ENCODE measurements at regions not wholly inside any gene's neighbourhood (a gene's known extent, or its start where the extent isn't known, plus 50 kb on each side); places are given as distances from the start of the nearest gene placed in this dataset.

- no peaks in the 10 kb centered on the region for H3K23me2 ChIP-seq (ENCODE audit: insufficient read length, low read depth, low read length, poor library complexity, severe bottlenecking)
- H3K9ac ChIP-seq (ENCODE audit: extremely low read depth, insufficient read length, low read length), result no peak overlapping the region
- H4K8ac ChIP-seq (replicated peaks; ENCODE audit: insufficient read length, low read depth, low read length), result no peak overlapping the region
- H2AFZ ChIP-seq (ENCODE audit: low read length), result no peak overlapping the region
- Mint-ChIP-seq H3K36me3 (ENCODE audit: insufficient read depth in 1 of 3, low read depth in 3 of 3) (no peaks in the 10 kb centered on the region), H3K4me1 (0 out of 4 replicates have a peak, but pooled peaks cover 0 to 2% of the 10 kb centered on the region in 2 experiments), H3K4me3 (no peak overlapping the region), H3K27me3 (ENCODE audit: low read depth) (no peaks in the 10 kb centered on the region), H3K9me3 (no peaks in the 10 kb centered on the region), H3K27ac (no peak overlapping the region)
- no peak overlapping the region for H3K4me2 ChIP-seq (ENCODE audit: insufficient read depth, insufficient read length, low read length)
- H3K18ac ChIP-seq (ENCODE audit: insufficient read length, low read depth, low read length), result no peak overlapping the region
- H2BK20ac ChIP-seq (ENCODE audit: low read depth, low read length, poor library complexity, severe bottlenecking), result no peak overlapping the region
- H2BK12ac ChIP-seq (ENCODE audit: insufficient read length, low read depth, low read length), result no peak overlapping the region
- WGBS (ENCODE audit: extremely low coverage, insufficient read length, low lambda C conversion rate), result no CpG with 5 or more reads among the region's 2 CpGs
- H3K4me1 ChIP-seq (ENCODE audit: insufficient read depth, low read length), result no peaks in the 10 kb centered on the region
- no peaks in the 10 kb centered on the region for H3K9me3 ChIP-seq (ENCODE audit: control insufficient read depth, low read depth, low read length)
- H4K91ac ChIP-seq (ENCODE audit: insufficient read length, low read depth, low read length), result no peak overlapping the region
- no peaks in the 10 kb centered on the region for H3K27me3 ChIP-seq (ENCODE audit: insufficient read depth, low read length)
- no peaks in the 10 kb centered on the region for H4K20me1 ChIP-seq (ENCODE audit: control insufficient read depth, insufficient read depth, insufficient read length)
- no peaks in the 10 kb centered on the region for H3K79me1 ChIP-seq (ENCODE audit: insufficient read depth, low read depth, low read length, poor library complexity, severe bottlenecking)
- no peak overlapping the region for H2BK5ac ChIP-seq (ENCODE audit: insufficient read length, low read length)
- H4K5ac ChIP-seq (ENCODE audit: insufficient read length, low read depth, low read length), result no peak overlapping the region
- no peaks in the 10 kb centered on the region for H3K79me2 ChIP-seq (ENCODE audit: insufficient read depth, low read length)
- H3T11ph ChIP-seq (ENCODE audit: low read length), result no peak overlapping the region
- no peak overlapping the region for H3K27ac ChIP-seq (ENCODE audit: insufficient read length, low read depth, low read length)
- DNase-seq, result no peak
- no peak overlapping the region for H3K23ac ChIP-seq (ENCODE audit: insufficient read length, low read depth, low read length)
- no peak overlapping the region for H2BK15ac ChIP-seq (ENCODE audit: low read depth, low read length)
- no peak overlapping the region for H2AK5ac ChIP-seq (ENCODE audit: insufficient read length, low read length)
- no peak overlapping the region for H3K14ac ChIP-seq (ENCODE audit: insufficient read depth, low read length)
- H2BK120ac ChIP-seq (ENCODE audit: low read depth, low read length, poor library complexity, severe bottlenecking), result no peak overlapping the region
- no peak overlapping the region for H3K56ac ChIP-seq (ENCODE audit: insufficient read length, low read depth, low read length)
- TF ChIP-seq CTCF (conservative IDR thresholded peaks at IDR 0.05), result no peak
- no peak overlapping the region for H3K4ac ChIP-seq (ENCODE audit: low read depth, low read length)
Observed at GRCh38 chr5:72641164-72641563, 134.0 kb upstream of the ZNF366 start.

Measured in H9 (cell line).